HFFc6 (cell line): ENCODE measurements at regions not wholly inside any gene's neighbourhood (a gene's known extent, or its start where the extent isn't known, plus 50 kb on each side); places are given as distances from the start of the nearest gene placed in this dataset.

ENCODE experiments used
- DNase-seq: peaks from one replicate; pipeline ENCODE4 v3.0.0-alpha.2; 2018
- H3K27ac Mint-ChIP-seq: 2 replicates; pipeline ENCODE4 v1.8.0; 2020; ENCODE audit warnings: mild to moderate bottlenecking, mixed read lengths
- H3K27me3 Mint-ChIP-seq: 2 replicates; pipeline ENCODE4 v1.8.0; 2021; ENCODE audit warnings: mild to moderate bottlenecking, moderate library complexity, mixed read lengths; ENCODE audit not compliant: insufficient read depth
- H3K36me3 Mint-ChIP-seq: 2 replicates; pipeline ENCODE4 v1.8.0; 2021; ENCODE audit warnings: low read depth, mixed read lengths
- H3K4me1 Mint-ChIP-seq: 2 replicates; pipeline ENCODE4 v1.8.0; 2020; ENCODE audit warnings: low read depth, mixed read lengths
- H3K4me3 Mint-ChIP-seq: 2 replicates; pipeline ENCODE4 v1.8.0; 2020; ENCODE audit warnings: mild to moderate bottlenecking, moderate library complexity, mixed read lengths
- H3K9me3 Mint-ChIP-seq: 2 replicates; pipeline ENCODE4 v1.8.0; 2020; ENCODE audit warnings: mild to moderate bottlenecking, mixed read lengths
- TF ChIP-seq, protein P1 (sequence below): fragments of 200-600 bp; sonication (generic); IDR thresholded peaks from 2 replicates; pipeline ENCODE4 v1.5.0; 2021; ENCODE audit warnings: antibody characterized with exemption, mild to moderate bottlenecking

DNA sequence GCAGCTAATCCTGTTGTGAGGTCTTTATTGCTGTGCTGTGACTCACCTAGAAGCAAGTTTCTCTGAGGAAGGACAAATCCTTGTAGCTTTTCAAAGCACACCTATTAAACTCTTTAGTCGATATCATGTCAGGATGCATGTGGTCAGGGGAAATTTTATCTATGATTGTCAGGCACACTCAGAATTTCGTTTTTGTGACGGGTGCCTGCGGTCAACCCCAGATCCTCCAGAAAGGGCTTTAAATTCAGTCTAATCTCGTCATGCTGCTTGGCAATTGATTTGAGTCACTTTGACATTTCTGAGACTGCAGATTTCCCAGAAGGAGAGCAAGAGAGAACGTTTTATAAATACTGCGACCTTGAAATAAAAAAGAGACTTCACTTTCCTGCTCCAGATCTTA, 316.9 kb downstream of the FGF9 start:
- Mint-ChIP-seq H3K27ac (no peak overlapping the region), H3K4me3 (no peak overlapping the region), H3K36me3 (peaks cover 3% of the 10 kb centered on the region; the same call in 1 of the 2 replicates), H3K9me3 (peaks cover 51% of the 10 kb centered on the region), H3K4me1 (no peaks in the 10 kb centered on the region), H3K27me3 (peaks cover 1% of the 10 kb centered on the region; the same call in 1 of the 2 replicates)
- no peak for DNase-seq
- TF ChIP-seq, protein P1, sequence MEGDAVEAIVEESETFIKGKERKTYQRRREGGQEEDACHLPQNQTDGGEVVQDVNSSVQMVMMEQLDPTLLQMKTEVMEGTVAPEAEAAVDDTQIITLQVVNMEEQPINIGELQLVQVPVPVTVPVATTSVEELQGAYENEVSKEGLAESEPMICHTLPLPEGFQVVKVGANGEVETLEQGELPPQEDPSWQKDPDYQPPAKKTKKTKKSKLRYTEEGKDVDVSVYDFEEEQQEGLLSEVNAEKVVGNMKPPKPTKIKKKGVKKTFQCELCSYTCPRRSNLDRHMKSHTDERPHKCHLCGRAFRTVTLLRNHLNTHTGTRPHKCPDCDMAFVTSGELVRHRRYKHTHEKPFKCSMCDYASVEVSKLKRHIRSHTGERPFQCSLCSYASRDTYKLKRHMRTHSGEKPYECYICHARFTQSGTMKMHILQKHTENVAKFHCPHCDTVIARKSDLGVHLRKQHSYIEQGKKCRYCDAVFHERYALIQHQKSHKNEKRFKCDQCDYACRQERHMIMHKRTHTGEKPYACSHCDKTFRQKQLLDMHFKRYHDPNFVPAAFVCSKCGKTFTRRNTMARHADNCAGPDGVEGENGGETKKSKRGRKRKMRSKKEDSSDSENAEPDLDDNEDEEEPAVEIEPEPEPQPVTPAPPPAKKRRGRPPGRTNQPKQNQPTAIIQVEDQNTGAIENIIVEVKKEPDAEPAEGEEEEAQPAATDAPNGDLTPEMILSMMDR: no peak

DNA sequence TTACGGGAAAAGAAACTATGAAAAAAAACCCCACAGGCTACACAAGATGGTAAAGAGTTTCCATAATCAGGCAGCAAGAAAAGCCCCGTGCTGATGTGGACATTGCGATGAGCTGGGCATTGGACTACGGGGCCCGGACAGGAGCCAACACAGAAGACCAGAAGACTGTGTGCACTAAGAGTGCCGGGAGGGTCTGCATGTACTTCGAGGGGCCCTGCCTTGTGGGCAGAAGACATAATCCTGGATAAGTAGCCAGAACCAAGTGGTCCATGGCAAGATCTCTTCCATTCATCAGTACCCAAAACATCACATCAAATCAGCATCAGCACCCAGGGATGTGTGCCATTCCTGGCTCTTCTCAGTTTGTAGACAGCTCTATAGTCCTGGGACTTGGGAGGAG, 317.8 kb downstream of the FGF9 start:
- Mint-ChIP-seq H3K27ac (no peak overlapping the region), H3K27me3 (peaks cover 1% of the 10 kb centered on the region; the same call in 1 of the 2 replicates), H3K4me3 (no peak overlapping the region), H3K36me3 (peaks cover 3% of the 10 kb centered on the region; the same call in 1 of the 2 replicates), H3K9me3 (peaks cover 54% of the 10 kb centered on the region), H3K4me1 (no peaks in the 10 kb centered on the region)
- TF ChIP-seq, protein P1: no peak
- no peak for DNase-seq

DNA sequence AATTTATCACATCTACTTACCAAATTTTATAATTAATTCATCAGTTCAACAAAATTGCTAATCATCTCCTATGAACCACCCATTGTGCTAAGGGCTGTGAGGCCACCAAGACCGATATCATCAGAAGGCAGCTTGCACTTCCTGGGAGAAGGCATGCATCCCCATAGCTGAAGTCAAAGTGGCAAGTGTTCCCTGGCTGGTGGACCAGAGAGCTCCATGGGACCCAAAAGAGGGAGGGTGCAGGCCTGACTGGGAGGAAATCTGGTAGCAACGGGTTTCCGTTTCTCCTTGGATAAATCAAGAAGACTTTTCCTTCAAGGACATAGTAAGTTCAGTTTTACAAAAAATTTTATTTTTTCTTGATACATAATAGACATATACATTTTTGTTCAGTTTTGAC, 325.2 kb downstream of the FGF9 start:
- Mint-ChIP-seq H3K27ac (no peak overlapping the region), H3K4me3 (no peak overlapping the region), H3K36me3 (peaks cover 5% of the 10 kb centered on the region), H3K9me3 (peaks cover 57% of the 10 kb centered on the region), H3K27me3 (no peaks in the 10 kb centered on the region), H3K4me1 (no peaks in the 10 kb centered on the region)
- DNase-seq: no peak
- TF ChIP-seq, protein P1: no peak

DNA sequence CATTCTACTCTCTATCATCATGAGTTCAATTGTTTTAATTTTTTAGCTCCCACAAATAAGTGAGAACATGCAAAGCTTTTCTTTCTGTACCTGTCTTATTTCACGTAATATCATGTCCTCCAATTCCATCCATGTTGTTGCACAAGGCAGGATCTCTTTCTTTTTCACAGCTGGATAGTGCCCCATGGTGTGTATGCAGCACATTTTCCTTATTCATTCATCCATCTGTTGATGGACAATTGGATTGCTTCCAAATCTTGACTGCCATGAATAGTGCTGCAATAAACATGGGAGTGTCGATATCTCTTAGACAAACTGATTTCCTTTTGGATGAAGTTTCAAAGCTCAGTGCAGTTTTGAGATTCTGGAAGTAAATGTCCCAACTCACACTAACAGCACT, 326.9 kb downstream of the FGF9 start:
- Mint-ChIP-seq H3K9me3 (peaks cover 53% of the 10 kb centered on the region), H3K27me3 (no peaks in the 10 kb centered on the region), H3K36me3 (peaks cover 5% of the 10 kb centered on the region), H3K4me3 (no peak overlapping the region), H3K27ac (no peak overlapping the region), H3K4me1 (no peaks in the 10 kb centered on the region)
- TF ChIP-seq, protein P1: no peak
- DNase-seq: no peak

DNA sequence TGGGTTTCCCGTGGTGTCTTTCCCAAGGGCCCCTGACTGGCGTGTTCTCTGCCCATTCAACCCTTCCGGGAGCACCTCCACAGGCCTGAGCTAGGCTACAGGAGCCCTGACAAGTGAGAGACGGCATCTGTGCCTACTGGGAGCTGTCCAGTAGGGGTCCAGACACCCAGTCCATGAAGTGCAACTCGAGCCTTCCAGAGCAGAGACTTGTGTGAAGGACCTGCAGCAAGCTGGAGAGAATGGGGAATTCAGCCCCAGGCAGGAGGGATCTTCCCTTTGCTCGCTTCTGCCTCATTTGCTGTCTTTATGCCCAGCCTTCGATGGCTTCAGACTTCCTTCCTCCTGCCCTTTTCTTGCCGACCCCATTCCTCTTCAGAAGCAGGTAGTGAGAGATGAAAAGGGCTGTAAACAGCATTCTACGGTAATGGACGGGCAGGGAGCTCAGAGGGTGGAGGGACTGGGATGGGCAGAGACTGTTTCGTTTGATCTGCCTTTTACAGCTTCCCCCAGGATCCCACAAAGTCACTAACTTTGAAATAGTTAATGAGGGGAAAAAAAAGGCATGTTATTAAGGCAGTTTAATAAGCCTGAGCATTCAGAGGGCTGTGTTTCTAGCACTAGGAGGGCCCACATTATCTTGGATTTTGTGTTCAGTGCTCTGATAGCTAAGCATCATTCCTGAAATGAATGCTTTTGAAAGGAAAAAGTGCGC, 327.6 kb downstream of the FGF9 start:
- H3K9me3 Mint-ChIP-seq: peaks cover 53% of the 10 kb centered on the region
- no peak overlapping the region for H3K4me3 Mint-ChIP-seq
- DNase-seq: no peak
- no peaks in the 10 kb centered on the region; the same call in 1 of the 2 replicates for H3K27me3 Mint-ChIP-seq
- TF ChIP-seq, protein P1: no peak
- H3K4me1 Mint-ChIP-seq: no peaks in the 10 kb centered on the region
- peaks cover 5% of the 10 kb centered on the region for H3K36me3 Mint-ChIP-seq
- H3K27ac Mint-ChIP-seq: no peak overlapping the region
